Gastroesophageal sphincter (tissue), 3 donors: ENCODE measurements at regions not wholly inside any gene's neighbourhood (a gene's known extent, or its start where the extent isn't known, plus 50 kb on each side); places are given as distances from the start of the nearest gene placed in this dataset.

Experiments
- POLR2A ChIP-seq, 2 donors: fragments of 450-650 bp; IDR thresholded peaks; one replicate each; pipeline ENCODE4 v1.6.1; 2017; ENCODE audit warnings: antibody characterized with exemption in 2 of 2, mild to moderate bottlenecking in 2 of 2, moderate library complexity in 1 of 2
- POLR2AphosphoS5 ChIP-seq: sonication (generic); formaldehyde crosslinking; IDR thresholded peaks from one replicate; pipeline ENCODE4 v1.6.1; 2017; ENCODE audit warnings: antibody characterized with exemption
- TF ChIP-seq, protein P1 (sequence below), 4 experiments: fragments of 200-600 bp in 2 of 4; fragments of 450-650 bp in 2 of 4; sonication (generic) in 1 of 4; IDR thresholded peaks; one replicate each; pipeline ENCODE4 v1.5.1; 2017 to 2019; ENCODE audit warnings: antibody characterized with exemption in 4 of 4, mild to moderate bottlenecking in 2 of 4, moderate library complexity in 2 of 4

DNA sequence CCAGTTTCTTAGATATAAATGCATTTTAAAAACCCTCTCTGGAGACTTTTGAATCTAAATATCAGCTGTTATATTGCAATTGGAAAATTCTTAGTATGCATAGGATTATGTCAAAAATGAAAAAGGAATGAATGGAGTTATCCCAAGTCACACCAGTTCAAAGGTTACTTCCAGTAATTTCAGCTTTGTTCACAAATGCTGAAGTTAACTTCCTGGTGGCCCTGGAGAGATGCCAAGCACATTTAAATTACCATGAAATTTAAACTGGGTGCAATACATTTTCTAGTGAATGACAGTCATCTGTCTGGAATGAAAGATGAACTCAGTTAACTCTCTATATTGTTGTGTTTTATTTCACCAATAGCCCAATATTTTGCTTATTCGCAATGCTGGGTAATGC lies 753.9 kb downstream of the SUCLG1 start:
- TF ChIP-seq, protein P1, sequence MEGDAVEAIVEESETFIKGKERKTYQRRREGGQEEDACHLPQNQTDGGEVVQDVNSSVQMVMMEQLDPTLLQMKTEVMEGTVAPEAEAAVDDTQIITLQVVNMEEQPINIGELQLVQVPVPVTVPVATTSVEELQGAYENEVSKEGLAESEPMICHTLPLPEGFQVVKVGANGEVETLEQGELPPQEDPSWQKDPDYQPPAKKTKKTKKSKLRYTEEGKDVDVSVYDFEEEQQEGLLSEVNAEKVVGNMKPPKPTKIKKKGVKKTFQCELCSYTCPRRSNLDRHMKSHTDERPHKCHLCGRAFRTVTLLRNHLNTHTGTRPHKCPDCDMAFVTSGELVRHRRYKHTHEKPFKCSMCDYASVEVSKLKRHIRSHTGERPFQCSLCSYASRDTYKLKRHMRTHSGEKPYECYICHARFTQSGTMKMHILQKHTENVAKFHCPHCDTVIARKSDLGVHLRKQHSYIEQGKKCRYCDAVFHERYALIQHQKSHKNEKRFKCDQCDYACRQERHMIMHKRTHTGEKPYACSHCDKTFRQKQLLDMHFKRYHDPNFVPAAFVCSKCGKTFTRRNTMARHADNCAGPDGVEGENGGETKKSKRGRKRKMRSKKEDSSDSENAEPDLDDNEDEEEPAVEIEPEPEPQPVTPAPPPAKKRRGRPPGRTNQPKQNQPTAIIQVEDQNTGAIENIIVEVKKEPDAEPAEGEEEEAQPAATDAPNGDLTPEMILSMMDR (IDR thresholded peaks at IDR 0.05) = no peak
- TF ChIP-seq POLR2A (IDR thresholded peaks at IDR 0.05) (no peak), POLR2AphosphoS5 (no peak)
